Progenitor cell of endocrine pancreas (in vitro differentiated cells): ENCODE measurements at regions not wholly inside any gene's neighbourhood (a gene's known extent, or its start where the extent isn't known, plus 50 kb on each side); places are given as distances from the start of the nearest gene placed in this dataset.

Experiments used
- DNase-seq: peaks from one replicate; pipeline ENCODE4 v3.0.0; 2021; ENCODE audit warnings: low spot score; ENCODE audit not compliant: unreplicated experiment
- H3K27ac Mint-ChIP-seq: 2 replicates; pipeline ENCODE4 v1.8.0; 2021; ENCODE audit warnings: mild to moderate bottlenecking, moderate library complexity, mixed read lengths
- H3K27me3 Mint-ChIP-seq: 2 replicates; pipeline ENCODE4 v1.8.0; 2021; ENCODE audit warnings: mixed read lengths
- H3K36me3 Mint-ChIP-seq: 2 replicates; pipeline ENCODE4 v1.8.0; 2022; ENCODE audit warnings: mixed read lengths; ENCODE audit not compliant: insufficient read depth
- H3K4me1 Mint-ChIP-seq: 2 replicates; pipeline ENCODE4 v1.8.0; 2021; ENCODE audit warnings: low read depth, mixed read lengths
- H3K4me3 Mint-ChIP-seq: 2 replicates; pipeline ENCODE4 v1.8.0; 2021; ENCODE audit warnings: low read depth, mild to moderate bottlenecking, moderate library complexity, mixed read lengths
- H3K9me3 Mint-ChIP-seq: 2 replicates; pipeline ENCODE4 v1.8.0; 2021; ENCODE audit warnings: low read depth, mixed read lengths
- TF ChIP-seq, protein P1 (sequence below): fragments of 200-600 bp; sonication (generic); IDR thresholded peaks from one replicate; pipeline ENCODE4 v1.5.0; 2021; ENCODE audit warnings: antibody characterized with exemption, mild to moderate bottlenecking; ENCODE audit not compliant: unreplicated experiment

- Mint-ChIP-seq H3K27me3 (no peaks in the 10 kb centered on the region), H3K4me1 (no peaks in the 10 kb centered on the region), H3K9me3 (no peaks in the 10 kb centered on the region), H3K36me3 (no peaks in the 10 kb centered on the region), H3K4me3 (no peak overlapping the region), H3K27ac (no peak overlapping the region)
- TF ChIP-seq, protein P1, sequence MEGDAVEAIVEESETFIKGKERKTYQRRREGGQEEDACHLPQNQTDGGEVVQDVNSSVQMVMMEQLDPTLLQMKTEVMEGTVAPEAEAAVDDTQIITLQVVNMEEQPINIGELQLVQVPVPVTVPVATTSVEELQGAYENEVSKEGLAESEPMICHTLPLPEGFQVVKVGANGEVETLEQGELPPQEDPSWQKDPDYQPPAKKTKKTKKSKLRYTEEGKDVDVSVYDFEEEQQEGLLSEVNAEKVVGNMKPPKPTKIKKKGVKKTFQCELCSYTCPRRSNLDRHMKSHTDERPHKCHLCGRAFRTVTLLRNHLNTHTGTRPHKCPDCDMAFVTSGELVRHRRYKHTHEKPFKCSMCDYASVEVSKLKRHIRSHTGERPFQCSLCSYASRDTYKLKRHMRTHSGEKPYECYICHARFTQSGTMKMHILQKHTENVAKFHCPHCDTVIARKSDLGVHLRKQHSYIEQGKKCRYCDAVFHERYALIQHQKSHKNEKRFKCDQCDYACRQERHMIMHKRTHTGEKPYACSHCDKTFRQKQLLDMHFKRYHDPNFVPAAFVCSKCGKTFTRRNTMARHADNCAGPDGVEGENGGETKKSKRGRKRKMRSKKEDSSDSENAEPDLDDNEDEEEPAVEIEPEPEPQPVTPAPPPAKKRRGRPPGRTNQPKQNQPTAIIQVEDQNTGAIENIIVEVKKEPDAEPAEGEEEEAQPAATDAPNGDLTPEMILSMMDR = no peak
- no peak for DNase-seq
These were observed 1667.4 kb upstream of the SLC39A10 start for GRCh38 chr2:193989645-193990044.

- Mint-ChIP-seq H3K9me3 (no peaks in the 10 kb centered on the region), H3K27me3 (no peaks in the 10 kb centered on the region), H3K4me1 (no peaks in the 10 kb centered on the region), H3K4me3 (no peak overlapping the region), H3K27ac (no peak overlapping the region), H3K36me3 (no peaks in the 10 kb centered on the region)
- DNase-seq = no peak
- TF ChIP-seq, protein P1 = no peak
These were observed 1668.2 kb upstream of the SLC39A10 start for GRCh38 chr2:193988784-193989183.

GRCh38 chr2:193985272-193985671 lies 1671.8 kb upstream of the SLC39A10 start:
- H3K4me1 Mint-ChIP-seq = no peaks in the 10 kb centered on the region
- H3K27ac Mint-ChIP-seq = no peak overlapping the region
- no peaks in the 10 kb centered on the region for H3K36me3 Mint-ChIP-seq
- no peak for DNase-seq
- H3K4me3 Mint-ChIP-seq = no peak overlapping the region
- TF ChIP-seq, protein P1 = no peak
- H3K27me3 Mint-ChIP-seq = no peaks in the 10 kb centered on the region
- H3K9me3 Mint-ChIP-seq = no peaks in the 10 kb centered on the region

DNA sequence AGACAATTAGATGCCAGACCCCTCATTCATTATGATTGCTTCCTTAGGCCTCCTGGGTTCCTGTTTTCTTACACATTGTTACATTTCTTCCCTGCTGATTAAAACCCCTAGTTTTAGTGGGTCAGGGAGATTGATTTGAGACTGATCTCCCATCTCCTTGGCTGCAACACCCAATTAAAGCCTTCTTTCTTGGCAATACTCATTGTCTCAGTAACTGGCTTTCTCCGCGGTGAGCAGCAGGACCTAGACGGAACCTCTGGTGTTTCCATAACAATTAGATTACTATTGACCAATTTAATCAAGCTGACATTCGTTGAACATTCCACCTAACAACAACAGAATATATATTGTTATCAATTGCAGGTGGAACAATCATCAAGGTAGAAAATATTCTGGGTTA lies 1676.4 kb upstream of the SLC39A10 start:
- H3K27ac Mint-ChIP-seq = peak overlapping the region; percentile 27
- TF ChIP-seq, protein P1 = no peak
- peaks cover 6% of the 10 kb centered on the region for H3K36me3 Mint-ChIP-seq
- no peak overlapping the region for H3K4me3 Mint-ChIP-seq
- no peaks in the 10 kb centered on the region for H3K27me3 Mint-ChIP-seq
- H3K9me3 Mint-ChIP-seq = peaks cover 7% of the 10 kb centered on the region
- H3K4me1 Mint-ChIP-seq = no peaks in the 10 kb centered on the region
- DNase-seq = no peak

DNA sequence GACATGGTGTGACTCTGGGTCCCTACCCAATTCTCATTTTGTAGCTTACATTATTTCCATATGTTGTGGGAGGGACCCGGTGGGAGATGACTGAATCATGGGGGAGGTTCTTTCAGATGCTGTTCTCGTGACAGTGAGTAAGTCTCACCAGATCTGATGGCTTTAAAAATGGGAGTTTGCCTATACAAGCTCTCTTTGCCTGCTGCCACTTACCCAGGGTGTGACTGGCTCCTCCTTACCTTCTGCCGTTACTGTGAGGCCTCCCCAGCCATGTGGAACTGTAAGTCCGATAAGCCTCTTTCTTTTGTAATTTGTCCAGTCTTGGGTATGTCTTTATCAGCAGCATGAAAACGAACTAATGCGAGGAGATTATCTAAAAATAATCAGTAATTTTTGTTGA lies 1683.2 kb upstream of the SLC39A10 start:
- DNase-seq = no peak
- no peaks in the 10 kb centered on the region for H3K27me3 Mint-ChIP-seq
- no peak overlapping the region for H3K27ac Mint-ChIP-seq
- no peak overlapping the region for H3K4me3 Mint-ChIP-seq
- no peaks in the 10 kb centered on the region for H3K4me1 Mint-ChIP-seq
- TF ChIP-seq, protein P1 = no peak
- peaks cover 11% of the 10 kb centered on the region for H3K9me3 Mint-ChIP-seq
- peaks cover 6% of the 10 kb centered on the region for H3K36me3 Mint-ChIP-seq
